ENCODE measurements at regions not wholly inside any gene's neighbourhood (a gene's known extent, or its start where the extent isn't known, plus 50 kb on each side); places are given as distances from the start of the nearest gene placed in this dataset.

DNA sequence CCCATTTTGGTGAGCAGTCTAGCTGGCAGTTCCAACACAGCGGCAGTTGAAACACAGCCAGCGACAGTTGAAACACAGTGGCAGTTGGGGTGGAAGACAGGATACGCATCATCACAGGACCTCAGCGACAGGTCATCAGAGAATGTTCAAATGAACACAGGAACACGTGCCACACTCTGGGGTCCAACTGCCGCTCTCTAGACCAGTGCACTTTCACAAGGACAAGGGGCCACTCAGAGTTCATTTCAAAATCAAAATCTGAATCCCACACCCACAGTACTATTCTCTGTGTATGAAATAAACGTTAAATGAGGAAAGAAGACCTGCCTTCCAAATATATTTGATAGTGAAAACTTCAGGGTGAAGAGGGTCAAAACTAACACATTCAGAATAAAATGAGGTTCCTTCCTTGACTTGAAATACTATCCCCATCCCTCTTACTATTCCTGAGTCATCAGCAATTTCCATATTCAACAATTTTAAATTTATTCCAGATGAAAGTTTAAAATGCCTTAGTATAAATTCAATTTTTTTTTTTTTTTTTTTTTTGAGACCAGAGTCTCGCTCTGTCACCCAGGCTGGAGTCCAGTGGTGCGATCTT, 53.0 kb upstream of the SIMC1 start:
- Histone ChIP-seq H3K4me3 (ENCODE audit: low read depth in 1 of 2, low read length in 1 of 2) (no peak overlapping the region), H3K4me1 (ENCODE audit: control insufficient read depth in 1 of 2, insufficient read depth in 1 of 2, low read depth in 1 of 2, low read length in 1 of 2) (no peaks in the 10 kb centered on the region), H3K27ac (no peak overlapping the region), H3K9me3 (no peaks in the 10 kb centered on the region), H3K27me3 (peaks cover 54% of the 10 kb centered on the region), H3K36me3 (no peaks in the 10 kb centered on the region)
- TF ChIP-seq, protein P1, sequence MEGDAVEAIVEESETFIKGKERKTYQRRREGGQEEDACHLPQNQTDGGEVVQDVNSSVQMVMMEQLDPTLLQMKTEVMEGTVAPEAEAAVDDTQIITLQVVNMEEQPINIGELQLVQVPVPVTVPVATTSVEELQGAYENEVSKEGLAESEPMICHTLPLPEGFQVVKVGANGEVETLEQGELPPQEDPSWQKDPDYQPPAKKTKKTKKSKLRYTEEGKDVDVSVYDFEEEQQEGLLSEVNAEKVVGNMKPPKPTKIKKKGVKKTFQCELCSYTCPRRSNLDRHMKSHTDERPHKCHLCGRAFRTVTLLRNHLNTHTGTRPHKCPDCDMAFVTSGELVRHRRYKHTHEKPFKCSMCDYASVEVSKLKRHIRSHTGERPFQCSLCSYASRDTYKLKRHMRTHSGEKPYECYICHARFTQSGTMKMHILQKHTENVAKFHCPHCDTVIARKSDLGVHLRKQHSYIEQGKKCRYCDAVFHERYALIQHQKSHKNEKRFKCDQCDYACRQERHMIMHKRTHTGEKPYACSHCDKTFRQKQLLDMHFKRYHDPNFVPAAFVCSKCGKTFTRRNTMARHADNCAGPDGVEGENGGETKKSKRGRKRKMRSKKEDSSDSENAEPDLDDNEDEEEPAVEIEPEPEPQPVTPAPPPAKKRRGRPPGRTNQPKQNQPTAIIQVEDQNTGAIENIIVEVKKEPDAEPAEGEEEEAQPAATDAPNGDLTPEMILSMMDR (IDR thresholded peaks at IDR 0.05): no peak

DNA sequence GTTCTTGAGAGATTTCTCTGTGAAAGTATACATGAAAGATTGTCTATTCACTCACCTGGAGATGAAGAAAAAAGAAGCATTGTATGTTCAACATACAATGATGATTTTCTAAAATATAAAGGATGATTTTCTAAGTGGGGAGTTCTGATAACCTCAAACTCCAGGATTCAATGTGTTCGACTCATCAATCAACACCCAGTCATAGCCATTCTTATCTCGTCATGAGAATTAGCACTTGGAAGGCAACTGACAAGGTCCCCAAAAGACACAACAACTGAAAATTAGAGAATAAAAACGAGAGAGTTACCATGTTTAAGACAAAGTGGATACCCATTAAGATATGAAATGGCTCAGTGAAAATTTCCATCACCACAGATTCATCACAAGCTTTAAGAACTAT, 52.1 kb upstream of the SIMC1 start:
- H3K9me3 ChIP-seq: no peaks in the 10 kb centered on the region
- no peak overlapping the region for H3K4me3 ChIP-seq (ENCODE audit: low read depth in 1 of 2, low read length in 1 of 2)
- peaks cover 47% of the 10 kb centered on the region for H3K27me3 ChIP-seq
- H3K36me3 ChIP-seq: no peaks in the 10 kb centered on the region
- H3K4me1 ChIP-seq (ENCODE audit: control insufficient read depth in 1 of 2, insufficient read depth in 1 of 2, low read depth in 1 of 2, low read length in 1 of 2): no peaks in the 10 kb centered on the region
- TF ChIP-seq, protein P1 (IDR thresholded peaks at IDR 0.05): no peak
- no peak overlapping the region for H3K27ac ChIP-seq

DNA sequence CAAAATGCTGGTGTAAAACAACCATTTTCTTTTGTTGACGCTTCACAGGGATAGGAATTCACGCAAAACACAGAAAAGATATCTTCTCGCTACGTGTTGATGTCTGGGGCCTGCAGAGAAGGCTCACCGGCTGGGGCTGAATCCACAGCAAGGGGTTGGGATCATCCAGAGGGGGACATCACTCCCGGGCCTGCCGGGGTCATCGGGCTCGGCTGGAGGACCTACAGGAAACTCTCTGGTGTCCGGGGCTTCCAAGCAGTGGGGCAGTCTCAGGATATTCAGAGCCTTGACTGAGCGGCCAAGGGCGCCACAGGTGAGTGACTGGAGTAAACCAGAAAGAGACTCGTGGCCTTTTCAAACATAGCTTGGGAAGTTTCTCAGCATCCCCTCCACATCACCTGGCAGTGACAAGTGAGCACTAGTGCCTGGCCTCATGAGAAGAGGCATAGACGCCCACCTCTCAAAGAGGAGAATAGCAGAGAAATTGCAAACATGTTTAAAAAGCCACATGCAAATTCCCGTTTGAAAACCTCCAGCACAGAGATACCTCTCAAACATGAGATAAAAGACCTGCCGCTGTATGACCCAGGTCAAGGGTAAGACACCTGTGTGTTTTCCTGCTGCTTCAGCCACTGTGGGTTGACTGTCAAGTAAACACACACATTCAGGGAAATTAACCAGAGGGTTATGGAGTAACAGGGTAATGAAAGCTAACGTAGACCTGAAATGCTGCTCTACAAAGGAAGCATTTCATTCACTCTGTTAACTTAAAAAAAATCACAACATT, 50.8 kb upstream of the SIMC1 start:
- Histone ChIP-seq H3K27me3 (peaks cover 48% of the 10 kb centered on the region), H3K4me3 (ENCODE audit: low read depth in 1 of 2, low read length in 1 of 2) (no peak overlapping the region), H3K9me3 (no peaks in the 10 kb centered on the region), H3K27ac (no peak overlapping the region), H3K36me3 (no peaks in the 10 kb centered on the region), H3K4me1 (ENCODE audit: control insufficient read depth in 1 of 2, insufficient read depth in 1 of 2, low read depth in 1 of 2, low read length in 1 of 2) (no peaks in the 10 kb centered on the region)
- TF ChIP-seq, protein P1 (IDR thresholded peaks at IDR 0.05): no peak

DNA sequence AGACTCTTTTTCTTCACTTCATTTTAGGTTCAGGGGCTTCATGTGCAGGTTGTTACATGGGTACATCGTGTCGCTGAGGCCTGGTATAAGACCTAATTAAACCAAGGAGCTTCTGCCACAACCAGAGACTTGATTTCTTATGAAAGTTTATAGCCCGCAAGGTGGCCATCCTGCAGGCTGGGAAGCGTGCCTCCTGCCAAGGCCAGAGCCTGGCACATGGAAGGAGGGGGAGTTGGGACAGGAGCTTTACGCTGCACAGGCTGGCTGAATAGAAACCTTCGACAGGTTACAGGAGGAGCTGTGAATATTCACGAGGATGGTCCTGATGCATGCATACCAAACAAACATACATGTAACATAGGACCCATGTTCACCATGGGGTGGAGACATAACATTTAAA, 50.1 kb upstream of the SIMC1 start:
- Histone ChIP-seq H3K36me3 (no peaks in the 10 kb centered on the region), H3K9me3 (no peaks in the 10 kb centered on the region), H3K4me1 (ENCODE audit: control insufficient read depth in 1 of 2, insufficient read depth in 1 of 2, low read depth in 1 of 2, low read length in 1 of 2) (no peaks in the 10 kb centered on the region), H3K27ac (no peak overlapping the region), H3K27me3 (peaks cover 50% of the 10 kb centered on the region), H3K4me3 (ENCODE audit: low read depth in 1 of 2, low read length in 1 of 2) (no peak overlapping the region)
- TF ChIP-seq, protein P1 (IDR thresholded peaks at IDR 0.05): no peak

Measured in neutrophil (primary cell).